Natural killer cell (primary cell): ENCODE measurements at regions not wholly inside any gene's neighbourhood (a gene's known extent, or its start where the extent isn't known, plus 50 kb on each side); places are given as distances from the start of the nearest gene placed in this dataset.

Experiments used
- ATAC-seq, 3 donors: fragments of 150-1000 bp in 2 of 3; fragments of 200-7000 bp in 1 of 3; cut with Tn5 transposase; 1 replicate in 1 of 3; 2 replicates in 2 of 3; pipeline ENCODE4 v1.10.0; 2021; ENCODE audit warnings: mild to moderate bottlenecking in 2 of 3, moderate library complexity in 2 of 3
- DNase-seq, 2 donors: peaks; one replicate each; pipeline versions ENCODE4 v3.0.0 to v3.0.0-alpha.2; 2013 to 2021; ENCODE audit warnings: mixed read lengths in 1 of 2
- H3K27ac ChIP-seq: one replicate; pipeline ENCODE4 v1.5.1; 2013; ENCODE audit warnings: mild to moderate bottlenecking, low read length
- H3K27me3 ChIP-seq: one replicate; pipeline ENCODE4 v1.6.1; 2013; ENCODE audit warnings: low read length; ENCODE audit not compliant: control insufficient read depth, insufficient read depth
- H3K36me3 ChIP-seq: one replicate; pipeline ENCODE4 v1.6.1; 2013; ENCODE audit warnings: low read length; ENCODE audit not compliant: control insufficient read depth, insufficient read depth
- H3K4me1 ChIP-seq: one replicate; pipeline ENCODE4 v1.6.1; 2013; ENCODE audit warnings: low read length; ENCODE audit not compliant: control insufficient read depth, insufficient read depth
- H3K4me3 ChIP-seq: one replicate; pipeline ENCODE4 v1.5.1; 2013; ENCODE audit warnings: low read length
- H3K9me3 ChIP-seq: one replicate; pipeline ENCODE4 v1.6.1; 2013; ENCODE audit warnings: low read length; ENCODE audit not compliant: control insufficient read depth, insufficient read depth
- H3K27ac Mint-ChIP-seq, 2 donors: one replicate each; pipeline ENCODE4 v1.8.0; 2022; ENCODE audit warnings: mild to moderate bottlenecking in 2 of 2, mixed read lengths in 2 of 2, moderate library complexity in 1 of 2
- H3K27me3 Mint-ChIP-seq, 2 donors: one replicate each; pipeline ENCODE4 v1.8.0; 2022; ENCODE audit warnings: low read depth in 2 of 2, mixed read lengths in 2 of 2
- H3K36me3 Mint-ChIP-seq: one replicate; pipeline ENCODE4 v1.8.0; 2022; ENCODE audit warnings: mixed read lengths
- H3K4me1 Mint-ChIP-seq, 2 donors: one replicate each; pipeline ENCODE4 v1.8.0; 2022; ENCODE audit warnings: mixed read lengths in 2 of 2
- H3K4me3 Mint-ChIP-seq: one replicate; pipeline ENCODE4 v1.8.0; 2022; ENCODE audit warnings: mild to moderate bottlenecking, moderate library complexity, mixed read lengths
- H3K9me3 Mint-ChIP-seq, 2 donors: one replicate each; pipeline ENCODE4 v1.8.0; 2022; ENCODE audit warnings: mixed read lengths in 2 of 2
- CTCF ChIP-seq: fragments of 200-600 bp; IDR thresholded peaks from one replicate; pipeline ENCODE4 v1.8.0; 2022; ENCODE audit warnings: antibody characterized with exemption
- WGBS: methylation state at CpG from one replicate; pipeline ENCODE4 v1.1.7; 2013; ENCODE audit warnings: missing lambda C conversion rate; ENCODE audit not compliant: insufficient coverage; 5-methylcytosine and 5-hydroxymethylcytosine counted together
- intact Hi-C: fragments of 100-400 bp; cut with micrococcal nuclease; formaldehyde crosslinking; loops from one replicate; pipeline ENCODE4 v1.14.2; 2022

GRCh38 chr2:39947294-39948015 lies 168.4 kb upstream of the THUMPD2 start:
- WGBS, result 97% methylated on average over 2 of the region's 2 CpGs
- no peak overlapping the region for H3K27ac ChIP-seq
- intact Hi-C loops, result no loop called here

DNA sequence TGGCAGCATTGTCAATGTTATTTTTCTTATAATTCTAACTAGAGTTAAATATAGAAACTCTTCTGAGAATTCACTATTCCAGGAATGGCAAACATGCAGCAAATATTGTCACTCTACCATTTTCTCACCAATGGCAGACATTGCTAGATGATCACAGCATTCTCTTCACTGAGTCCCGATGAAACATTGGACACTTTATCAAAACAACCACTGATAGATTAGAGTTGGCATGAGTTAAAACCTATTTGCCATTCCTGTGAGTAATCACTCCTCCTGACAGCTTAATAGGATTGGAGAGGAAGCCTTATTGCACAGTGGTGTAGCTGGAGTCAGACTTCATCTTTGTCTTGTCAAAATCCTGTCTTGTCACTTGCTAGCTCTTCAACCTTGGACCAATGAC lies 163.9 kb upstream of the THUMPD2 start:
- no peak overlapping the region for H3K27ac Mint-ChIP-seq
- no peak for TF ChIP-seq CTCF
- H3K4me1 Mint-ChIP-seq, result no peaks in the 10 kb centered on the region

More at GRCh38 chr2:39947294-39948015, 168.4 kb upstream of the THUMPD2 start:
- peaks cover 0 to 3% of the 10 kb centered on the region in 2 donors for H3K9me3 Mint-ChIP-seq
- no peaks in the 10 kb centered on the region for H3K4me1 Mint-ChIP-seq
- Histone ChIP-seq H3K36me3 (no peaks in the 10 kb centered on the region), H3K9me3 (no peaks in the 10 kb centered on the region), H3K4me1 (no peaks in the 10 kb centered on the region), H3K27me3 (no peaks in the 10 kb centered on the region), H3K4me3 (no peak overlapping the region)
- no peak for TF ChIP-seq CTCF
- no peak overlapping the region for H3K4me3 Mint-ChIP-seq
- no peaks in the 10 kb centered on the region for H3K36me3 Mint-ChIP-seq
- ATAC-seq (no peak), DNase-seq (no peak)
- no peaks in the 10 kb centered on the region for H3K27me3 Mint-ChIP-seq
- H3K27ac Mint-ChIP-seq, result no peak overlapping the region

DNA sequence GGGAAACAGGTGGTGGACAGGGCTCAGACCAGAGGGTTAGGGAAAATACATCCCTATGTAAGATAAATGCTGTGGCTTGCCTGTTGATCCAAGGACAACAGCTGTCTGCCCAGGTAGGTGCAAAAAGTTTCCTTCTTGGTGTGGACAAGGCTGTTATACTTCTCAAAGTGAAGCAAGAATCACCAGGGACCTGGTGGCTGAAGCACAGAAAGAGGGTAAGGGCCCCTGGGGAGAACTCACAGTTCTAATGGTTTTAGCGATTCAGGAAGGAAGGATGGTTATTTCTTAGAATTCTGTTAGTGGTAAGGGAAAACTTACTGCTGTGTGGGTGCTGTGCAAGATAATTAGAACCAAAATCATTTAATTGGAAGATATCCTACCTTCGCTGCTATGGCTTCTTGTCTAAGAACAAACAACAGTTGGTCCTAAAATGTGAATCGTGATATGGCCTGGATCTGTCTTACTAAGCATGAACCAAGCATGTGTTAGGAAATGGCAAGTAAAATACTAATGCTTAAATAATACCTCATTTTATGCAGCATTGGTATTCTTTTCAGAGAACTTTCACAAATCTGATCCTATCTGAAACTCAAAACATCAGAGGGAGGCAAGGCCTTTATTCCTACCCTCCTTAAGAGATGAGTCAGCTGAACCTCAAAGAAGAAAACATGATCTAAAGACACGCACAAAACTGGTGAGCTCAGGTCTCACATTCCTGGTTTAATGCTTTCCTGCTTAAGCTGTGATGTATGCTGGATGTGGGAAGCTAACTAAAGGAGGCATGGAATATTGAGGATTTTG lies 159.2 kb upstream of the THUMPD2 start:
- no peaks in the 10 kb centered on the region for H3K27me3 ChIP-seq
- H3K36me3 ChIP-seq, result no peaks in the 10 kb centered on the region
- H3K4me1 ChIP-seq, result no peaks in the 10 kb centered on the region
- no peak overlapping the region for H3K27ac Mint-ChIP-seq
- ATAC-seq (no peak), DNase-seq (no peak)
- H3K4me3 ChIP-seq, result no peak overlapping the region
- H3K4me1 Mint-ChIP-seq, result no peaks in the 10 kb centered on the region
- no peak for TF ChIP-seq CTCF
- no peaks in the 10 kb centered on the region for H3K36me3 Mint-ChIP-seq
- intact Hi-C loops, result no loop called here
- H3K4me3 Mint-ChIP-seq, result no peak overlapping the region
- H3K9me3 Mint-ChIP-seq, result peaks cover 0 to 2% of the 10 kb centered on the region in 2 donors
- no peaks in the 10 kb centered on the region for H3K9me3 ChIP-seq
- 61% methylated on average over 4 of the region's 4 CpGs for WGBS
- H3K27me3 Mint-ChIP-seq, result no peaks in the 10 kb centered on the region
- no peak overlapping the region for H3K27ac ChIP-seq

More for the DNA sequence above, 163.9 kb upstream of the THUMPD2 start:
- no peaks in the 10 kb centered on the region for H3K27me3 Mint-ChIP-seq
- no peaks in the 10 kb centered on the region for H3K36me3 ChIP-seq
- DNase-seq (no peak), ATAC-seq (no peak)
- H3K4me3 ChIP-seq, result no peak overlapping the region
- no peaks in the 10 kb centered on the region for H3K4me1 ChIP-seq
- H3K9me3 Mint-ChIP-seq, result peaks cover 0 to 4% of the 10 kb centered on the region in 2 donors
- no peaks in the 10 kb centered on the region for H3K9me3 ChIP-seq
- no peaks in the 10 kb centered on the region for H3K36me3 Mint-ChIP-seq
- intact Hi-C loops, result no loop called here
- H3K4me3 Mint-ChIP-seq, result no peak overlapping the region
- no peaks in the 10 kb centered on the region for H3K27me3 ChIP-seq
- no peak overlapping the region for H3K27ac ChIP-seq
- WGBS, result no CpG with 5 or more reads among the region's 1 CpG
